Colon (tissue), 2 donors: ENCODE measurements at regions not wholly inside any gene's neighbourhood (a gene's known extent, or its start where the extent isn't known, plus 50 kb on each side); places are given as distances from the start of the nearest gene placed in this dataset.

Experiments
- FAIRE-seq: peaks from 2 replicates; lab custom pipeline; 2012; peaks lifted over from hg19 to GRCh38; lab: Jason Lieb, UNC
- donor health status: control.
- donor health status: control.

GRCh38 chr1:238900334-238900865 is 486.0 kb upstream of the CHRM3 start:
- no peak for FAIRE-seq

- no peak for FAIRE-seq
These were observed 487.5 kb upstream of the CHRM3 start for GRCh38 chr1:238898856-238899255.

GRCh38 chr1:238895911-238896310 is 490.5 kb upstream of the CHRM3 start:
- no peak for FAIRE-seq

GRCh38 chr1:238892612-238893011 is 493.8 kb upstream of the CHRM3 start:
- FAIRE-seq = no peak

GRCh38 chr1:238861342-238862066 is 524.9 kb upstream of the CHRM3 start:
- FAIRE-seq = no peak

GRCh38 chr1:238833919-238834318 is 552.4 kb upstream of the CHRM3 start:
- no peak for FAIRE-seq

- no peak for FAIRE-seq
These were observed 554.3 kb upstream of the CHRM3 start for GRCh38 chr1:238832106-238832505.

GRCh38 chr1:238830036-238830611 is 556.2 kb upstream of the CHRM3 start:
- FAIRE-seq = no peak

GRCh38 chr1:238826891-238827290 is 559.5 kb upstream of the CHRM3 start:
- no peak for FAIRE-seq

- no peak for FAIRE-seq
These were observed 563.0 kb upstream of the CHRM3 start for GRCh38 chr1:238823416-238823815.

- no peak for FAIRE-seq
These were observed 575.0 kb upstream of the CHRM3 start for GRCh38 chr1:238811211-238811879.

GRCh38 chr1:238790882-238791281 is 595.5 kb upstream of the CHRM3 start:
- FAIRE-seq = no peak

- FAIRE-seq = no peak
These were observed 596.3 kb upstream of the CHRM3 start for GRCh38 chr1:238789916-238790667.

GRCh38 chr1:238787471-238787870 is 598.9 kb upstream of the CHRM3 start:
- FAIRE-seq = no peak

- FAIRE-seq = no peak
These were observed 602.7 kb upstream of the CHRM3 start for GRCh38 chr1:238783633-238784032.

GRCh38 chr1:238779716-238780115 is 606.7 kb upstream of the CHRM3 start:
- FAIRE-seq = no peak

GRCh38 chr1:238778113-238778512 is 608.3 kb upstream of the CHRM3 start:
- FAIRE-seq = no peak

- FAIRE-seq = no peak
These were observed 608.8 kb upstream of the CHRM3 start for GRCh38 chr1:238777551-238777950.

- no peak for FAIRE-seq
These were observed 610.2 kb upstream of the CHRM3 start for GRCh38 chr1:238776126-238776525.

GRCh38 chr1:238772322-238772721 is 614.0 kb upstream of the CHRM3 start:
- peak; percentile 5 for FAIRE-seq

GRCh38 chr1:238767321-238767720 is 619.0 kb upstream of the CHRM3 start:
- no peak for FAIRE-seq

- FAIRE-seq = no peak
These were observed 621.6 kb upstream of the CHRM3 start for GRCh38 chr1:238764779-238765178.

GRCh38 chr1:238753252-238753651 is 633.1 kb upstream of the CHRM3 start:
- FAIRE-seq = no peak
